Esophagus muscularis mucosa (tissue), 4 donors: ENCODE measurements at regions not wholly inside any gene's neighbourhood (a gene's known extent, or its start where the extent isn't known, plus 50 kb on each side); places are given as distances from the start of the nearest gene placed in this dataset.

ENCODE experiments used
- DNase-seq: peaks from one replicate; pipeline ENCODE4 v3.0.0-alpha.2; 2017; ENCODE audit errors: extremely low spot score
- H3K27ac ChIP-seq, 4 donors: fragments of 200-600 bp; sonication (generic); replicated peaks in 1 of 4; 1 replicate in 3 of 4; 2 replicates in 1 of 4; pipeline ENCODE4 v1.5.1; 2016 to 2019; ENCODE audit warnings: mild to moderate bottlenecking in 1 of 4
- H3K27me3 ChIP-seq, 4 donors: fragments of 200-600 bp; sonication (generic); one replicate each; pipeline versions ENCODE4 v1.5.1 to v1.6.0; 2016 to 2019
- H3K36me3 ChIP-seq, 4 donors: fragments of 200-600 bp; sonication (generic); one replicate each; pipeline ENCODE4 v1.5.1; 2016 to 2019
- H3K4me1 ChIP-seq, 4 donors: fragments of 200-600 bp; sonication (generic); one replicate each; pipeline ENCODE4 v1.5.1; 2016 to 2019
- H3K4me3 ChIP-seq, 4 donors: fragments of 200-600 bp; sonication (generic); 1 replicate in 2 of 4; 2 replicates in 2 of 4; pipeline ENCODE4 v1.5.1; 2016 to 2019; ENCODE audit warnings: mild to moderate bottlenecking in 4 of 4, moderate library complexity in 1 of 4
- H3K9me3 ChIP-seq, 4 donors: fragments of 200-600 bp; sonication (generic); 1 replicate in 3 of 4; 2 replicates in 1 of 4; pipeline ENCODE4 v1.5.1; 2016 to 2019
- EP300 ChIP-seq: sonication (generic); formaldehyde crosslinking; IDR thresholded peaks from one replicate; pipeline ENCODE4 v1.6.1; 2017; ENCODE audit warnings: antibody characterized with exemption
- POLR2A ChIP-seq: fragments of 450-650 bp; IDR thresholded peaks from one replicate; pipeline ENCODE4 v1.6.1; 2017; ENCODE audit warnings: antibody characterized with exemption, moderate library complexity, mild to moderate bottlenecking, low read depth
- POLR2AphosphoS5 ChIP-seq, 2 donors: sonication (generic); formaldehyde crosslinking; IDR thresholded peaks; one replicate each; pipeline ENCODE4 v1.6.1; 2017; ENCODE audit warnings: antibody characterized with exemption in 2 of 2
- WGBS: methylation state at CpG from one replicate; pipeline ENCODE4 v1.1.5; 2018; 5-methylcytosine and 5-hydroxymethylcytosine counted together
- intact Hi-C: fragments of 100-400 bp; cut with DNase I; formaldehyde crosslinking; loops from one replicate; pipeline ENCODE4 v1.15.1; 2023
- TF ChIP-seq, protein P1 (sequence below), 3 experiments: fragments of 200-600 bp in 2 of 3; fragments of 450-650 bp in 1 of 3; sonication (generic) in 2 of 3; IDR thresholded peaks; one replicate each; pipeline ENCODE4 v1.5.1; 2017 to 2019; ENCODE audit warnings: antibody characterized with exemption in 3 of 3, mild to moderate bottlenecking in 2 of 3, moderate library complexity in 1 of 3

DNA sequence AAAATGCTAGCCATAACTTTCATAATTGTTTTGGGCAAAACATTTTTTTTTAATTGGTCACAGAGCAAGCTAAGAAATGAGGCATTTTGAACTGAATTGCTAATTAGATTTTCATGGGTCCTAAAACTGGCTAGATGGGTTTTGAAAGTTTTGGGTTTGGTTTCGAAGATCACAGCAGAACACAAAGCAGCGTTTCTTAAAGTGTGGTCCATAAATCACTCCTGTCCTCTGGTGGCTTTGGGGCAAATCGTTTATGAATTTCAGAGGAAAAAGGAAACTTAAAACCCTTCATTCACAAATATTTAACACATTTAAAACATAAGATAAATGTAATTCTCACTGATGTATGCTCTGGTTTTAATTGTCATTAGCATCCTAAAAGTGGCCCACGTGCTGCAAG, 503.7 kb downstream of the SPATA31D1 start:
- Histone ChIP-seq H3K27ac (no peak overlapping the region), H3K4me3 (no peak overlapping the region), H3K9me3 (no peaks in the 10 kb centered on the region), H3K27me3 (no peaks in the 10 kb centered on the region), H3K4me1 (peaks cover 26 to 31% (median 31%) of the 10 kb centered on the region in 4 donors), H3K36me3 (no peaks in the 10 kb centered on the region)
- intact Hi-C loops = no loop called here
- no peak for DNase-seq
- WGBS = 64% methylated on average over 4 of the region's 4 CpGs
- TF ChIP-seq POLR2A = no peak
- no peak for TF ChIP-seq POLR2AphosphoS5 (IDR thresholded peaks at IDR 0.05)
- no peak for TF ChIP-seq EP300
- TF ChIP-seq, protein P1, sequence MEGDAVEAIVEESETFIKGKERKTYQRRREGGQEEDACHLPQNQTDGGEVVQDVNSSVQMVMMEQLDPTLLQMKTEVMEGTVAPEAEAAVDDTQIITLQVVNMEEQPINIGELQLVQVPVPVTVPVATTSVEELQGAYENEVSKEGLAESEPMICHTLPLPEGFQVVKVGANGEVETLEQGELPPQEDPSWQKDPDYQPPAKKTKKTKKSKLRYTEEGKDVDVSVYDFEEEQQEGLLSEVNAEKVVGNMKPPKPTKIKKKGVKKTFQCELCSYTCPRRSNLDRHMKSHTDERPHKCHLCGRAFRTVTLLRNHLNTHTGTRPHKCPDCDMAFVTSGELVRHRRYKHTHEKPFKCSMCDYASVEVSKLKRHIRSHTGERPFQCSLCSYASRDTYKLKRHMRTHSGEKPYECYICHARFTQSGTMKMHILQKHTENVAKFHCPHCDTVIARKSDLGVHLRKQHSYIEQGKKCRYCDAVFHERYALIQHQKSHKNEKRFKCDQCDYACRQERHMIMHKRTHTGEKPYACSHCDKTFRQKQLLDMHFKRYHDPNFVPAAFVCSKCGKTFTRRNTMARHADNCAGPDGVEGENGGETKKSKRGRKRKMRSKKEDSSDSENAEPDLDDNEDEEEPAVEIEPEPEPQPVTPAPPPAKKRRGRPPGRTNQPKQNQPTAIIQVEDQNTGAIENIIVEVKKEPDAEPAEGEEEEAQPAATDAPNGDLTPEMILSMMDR (IDR thresholded peaks at IDR 0.05) = no peak

- Histone ChIP-seq H3K27me3 (no peaks in the 10 kb centered on the region), H3K9me3 (no peaks in the 10 kb centered on the region), H3K27ac (no peak overlapping the region), H3K36me3 (no peaks in the 10 kb centered on the region), H3K4me1 (peaks cover 0 to 13% (median 0%) of the 10 kb centered on the region in 4 donors), H3K4me3 (no peak overlapping the region)
- 86% methylated on average over 13 of the region's 16 CpGs for WGBS
- no peak for DNase-seq
- intact Hi-C loops = no loop called here
- TF ChIP-seq POLR2A (no peak), POLR2AphosphoS5 (IDR thresholded peaks at IDR 0.05) (no peak), EP300 (no peak)
- TF ChIP-seq, protein P1 (IDR thresholded peaks at IDR 0.05) = no peak
These were observed 507.6 kb downstream of the SPATA31D1 start for GRCh38 chr9:82495884-82496777.

GRCh38 chr9:82498541-82499317, 510.2 kb downstream of the SPATA31D1 start:
- no peak for DNase-seq
- intact Hi-C loops = no loop called here
- Histone ChIP-seq H3K9me3 (peaks cover 0 to 3% (median 0%) of the 10 kb centered on the region in 4 donors), H3K4me3 (no peak overlapping the region), H3K27me3 (no peaks in the 10 kb centered on the region), H3K27ac (no peak overlapping the region), H3K36me3 (no peaks in the 10 kb centered on the region), H3K4me1 (peaks cover 0 to 13% (median 0%) of the 10 kb centered on the region in 4 donors)
- TF ChIP-seq POLR2A = no peak
- TF ChIP-seq, protein P1 (IDR thresholded peaks at IDR 0.05) = no peak
- WGBS = 77% methylated on average over 3 of the region's 3 CpGs

GRCh38 chr9:82499337-82499736, 510.8 kb downstream of the SPATA31D1 start:
- Histone ChIP-seq H3K27ac (no peak overlapping the region), H3K4me3 (no peak overlapping the region), H3K27me3 (no peaks in the 10 kb centered on the region), H3K36me3 (no peaks in the 10 kb centered on the region), H3K9me3 (peaks cover 0 to 3% (median 0%) of the 10 kb centered on the region in 4 donors), H3K4me1 (peaks cover 0 to 13% (median 0%) of the 10 kb centered on the region in 4 donors)
- intact Hi-C loops = no loop called here
- no peak for TF ChIP-seq EP300
- no peak for TF ChIP-seq POLR2AphosphoS5 (IDR thresholded peaks at IDR 0.05)
- no peak for TF ChIP-seq POLR2A
- TF ChIP-seq, protein P1 (IDR thresholded peaks at IDR 0.05) = no peak
- DNase-seq = no peak
